ENCODE measurements at regions not wholly inside any gene's neighbourhood (a gene's known extent, or its start where the extent isn't known, plus 50 kb on each side); places are given as distances from the start of the nearest gene placed in this dataset.

- no peak for DNase-seq
- no peak for TF ChIP-seq CTCF (IDR thresholded peaks at IDR 0.05; ENCODE audit: unreplicated experiment)
- no peak overlapping the region for H3K4me3 Mint-ChIP-seq (ENCODE audit: low read depth, unreplicated experiment)
- H3K36me3 Mint-ChIP-seq (ENCODE audit: insufficient read depth, unreplicated experiment), result no peaks in the 10 kb centered on the region
- peaks cover 54% of the 10 kb centered on the region for H3K27me3 Mint-ChIP-seq (ENCODE audit: unreplicated experiment)
- intact Hi-C loops (cut with micrococcal nuclease; ENCODE audit: unreplicated experiment), result no loop called here
- BruUV-seq (replicated peaks), result no TSS peak
- no peak overlapping the region for H3K27ac Mint-ChIP-seq (ENCODE audit: unreplicated experiment)
- peaks cover 7% of the 10 kb centered on the region for H3K9me3 Mint-ChIP-seq (ENCODE audit: low read depth, unreplicated experiment)
- CTCF ChIA-PET, result interaction anchor here (1.3 kb wide), 1 partner anchor 17 kb away, joined by 4 read pairs; no protein-coding TSS in a partner anchor
- no peaks in the 10 kb centered on the region for H3K4me1 Mint-ChIP-seq (ENCODE audit: low read depth, unreplicated experiment)
These were observed 162.6 kb downstream of the KCNE4 start for GRCh38 chr2:223214394-223215253.

- DNase-seq, result no peak
- no peak for TF ChIP-seq CTCF (IDR thresholded peaks at IDR 0.05; ENCODE audit: unreplicated experiment)
- peaks cover 59% of the 10 kb centered on the region for H3K27me3 Mint-ChIP-seq (ENCODE audit: unreplicated experiment)
- no peaks in the 10 kb centered on the region for H3K4me1 Mint-ChIP-seq (ENCODE audit: low read depth, unreplicated experiment)
- no TSS peak for BruUV-seq (replicated peaks)
- CTCF ChIA-PET, result no interaction called here
- H3K4me3 Mint-ChIP-seq (ENCODE audit: low read depth, unreplicated experiment), result no peak overlapping the region
- no peak overlapping the region for H3K27ac Mint-ChIP-seq (ENCODE audit: unreplicated experiment)
- intact Hi-C loops (cut with micrococcal nuclease; ENCODE audit: unreplicated experiment), result no loop called here
- peaks cover 3% of the 10 kb centered on the region for H3K9me3 Mint-ChIP-seq (ENCODE audit: low read depth, unreplicated experiment)
- H3K36me3 Mint-ChIP-seq (ENCODE audit: insufficient read depth, unreplicated experiment), result no peaks in the 10 kb centered on the region
These were observed 163.2 kb downstream of the KCNE4 start for GRCh38 chr2:223215254-223215516.

GRCh38 chr2:223217373-223217772, 165.4 kb downstream of the KCNE4 start:
- no peak overlapping the region for H3K4me3 Mint-ChIP-seq (ENCODE audit: low read depth, unreplicated experiment)
- CTCF ChIA-PET, result no interaction called here
- no peak for TF ChIP-seq CTCF (IDR thresholded peaks at IDR 0.05; ENCODE audit: unreplicated experiment)

GRCh38 chr2:223218587-223219178, 166.7 kb downstream of the KCNE4 start:
- H3K4me3 Mint-ChIP-seq (ENCODE audit: low read depth, unreplicated experiment), result no peak overlapping the region
- no peak overlapping the region for H3K27ac Mint-ChIP-seq (ENCODE audit: unreplicated experiment)
- H3K9me3 Mint-ChIP-seq (ENCODE audit: low read depth, unreplicated experiment), result no peaks in the 10 kb centered on the region
- CTCF ChIA-PET, result interaction anchor here (0.6 kb wide), 1 partner anchor 357 kb away, joined by 3 read pairs; no protein-coding TSS in a partner anchor
- BruUV-seq (replicated peaks), result no TSS peak
- H3K4me1 Mint-ChIP-seq (ENCODE audit: low read depth, unreplicated experiment), result peaks cover 12% of the 10 kb centered on the region
- intact Hi-C loops (cut with micrococcal nuclease; ENCODE audit: unreplicated experiment), result no loop called here
- H3K36me3 Mint-ChIP-seq (ENCODE audit: insufficient read depth, unreplicated experiment), result no peaks in the 10 kb centered on the region
- peaks cover 52% of the 10 kb centered on the region for H3K27me3 Mint-ChIP-seq (ENCODE audit: unreplicated experiment)
- DNase-seq, result no peak
- TF ChIP-seq CTCF (IDR thresholded peaks at IDR 0.05; ENCODE audit: unreplicated experiment), result no peak

More at GRCh38 chr2:223217373-223217772, 165.4 kb downstream of the KCNE4 start:
- Mint-ChIP-seq H3K4me1 (ENCODE audit: low read depth, unreplicated experiment) (peaks cover 10% of the 10 kb centered on the region), H3K36me3 (ENCODE audit: insufficient read depth, unreplicated experiment) (no peaks in the 10 kb centered on the region), H3K27me3 (ENCODE audit: unreplicated experiment) (peaks cover 59% of the 10 kb centered on the region), H3K27ac (ENCODE audit: unreplicated experiment) (no peak overlapping the region), H3K9me3 (ENCODE audit: low read depth, unreplicated experiment) (no peaks in the 10 kb centered on the region)
- intact Hi-C loops (cut with micrococcal nuclease; ENCODE audit: unreplicated experiment), result no loop called here
- BruUV-seq (replicated peaks), result no TSS peak
- no peak for DNase-seq
